Lung microvascular endothelial cell (primary cell): ENCODE measurements at regions not wholly inside any gene's neighbourhood (a gene's known extent, or its start where the extent isn't known, plus 50 kb on each side); places are given as distances from the start of the nearest gene placed in this dataset.
"Not testable (repeated sequence)": the region's sequence is repeated elsewhere in the genome, so short reads cannot be mapped to it uniquely, and the experiment has no call there.

Experiments used
- DNase-seq, 2 donors: peaks; one replicate each; pipeline versions ENCODE4 v3.0.0 to v3.0.0-alpha.2; 2010; ENCODE audit warnings: low read depth in 2 of 2

DNA sequence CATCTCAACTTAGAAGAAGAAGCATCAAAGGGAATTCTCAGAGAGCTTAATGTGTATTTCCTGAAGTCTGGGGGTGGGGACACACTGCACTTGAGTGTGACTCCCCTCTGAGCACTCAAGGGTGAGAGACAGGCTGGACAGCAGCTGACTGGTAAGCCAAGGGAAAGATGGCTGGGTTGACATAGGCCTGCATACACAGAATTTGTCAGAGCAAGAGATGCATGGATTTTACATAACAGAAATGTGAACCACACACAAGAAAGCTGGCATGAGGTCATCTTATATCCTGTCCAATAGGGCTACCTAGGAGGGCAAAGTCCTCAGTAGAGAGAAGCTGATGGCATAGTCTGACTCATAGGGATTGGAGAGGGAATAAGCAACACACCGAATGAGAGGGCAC lies 114.3 kb upstream of the EPB41L4A start:
- no peak for DNase-seq

DNA sequence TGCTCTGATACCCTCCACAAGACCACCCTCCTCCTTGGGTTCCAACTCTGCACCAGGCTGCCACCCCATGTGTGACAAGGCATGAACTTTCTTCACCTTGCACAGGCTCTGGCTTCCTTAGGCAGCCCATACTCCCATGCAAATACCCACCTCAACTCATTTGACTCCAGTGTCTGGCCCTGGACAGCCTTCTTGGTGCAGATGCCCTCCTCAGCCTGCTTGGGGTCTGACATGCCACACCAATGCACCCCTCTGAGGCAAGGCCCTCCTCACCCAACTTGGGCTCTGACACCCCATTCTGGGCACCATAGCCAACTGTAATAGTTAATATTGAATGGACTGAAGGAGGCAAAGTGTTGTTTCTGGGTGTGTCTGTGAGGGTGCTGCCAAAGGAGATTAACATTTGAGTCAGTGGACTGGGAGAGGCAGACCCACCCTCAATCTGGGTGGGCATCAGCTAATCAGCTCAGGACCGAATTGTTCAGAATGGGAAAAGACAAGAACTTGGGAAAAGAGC lies 115.0 kb upstream of the EPB41L4A start:
- no peak for DNase-seq

GRCh38 chr5:112534611-112535255 lies 115.7 kb upstream of the EPB41L4A start:
- DNase-seq, result no peak

- no peak for DNase-seq
Measured at GRCh38 chr5:112535356-112535755, 116.3 kb upstream of the EPB41L4A start.

DNA sequence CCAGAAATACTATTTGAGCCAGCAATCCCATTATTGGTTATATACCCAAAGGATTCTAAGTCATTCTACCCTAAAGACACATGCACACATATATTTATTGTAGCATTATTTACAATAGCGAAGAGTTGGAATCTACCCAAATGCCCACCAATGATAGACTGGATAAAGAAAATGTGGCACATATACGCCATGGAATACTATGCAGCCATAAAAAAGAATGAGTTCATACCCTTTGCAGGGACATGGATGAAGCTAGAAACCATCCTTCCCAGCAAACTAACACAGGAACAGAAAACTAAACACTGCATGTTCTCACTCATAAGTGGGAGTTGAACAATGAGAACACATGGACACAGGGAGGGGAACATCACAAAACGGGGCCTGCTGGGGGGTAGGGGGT lies 125.5 kb upstream of the EPB41L4A start:
- not testable (repeated sequence) for DNase-seq

DNA sequence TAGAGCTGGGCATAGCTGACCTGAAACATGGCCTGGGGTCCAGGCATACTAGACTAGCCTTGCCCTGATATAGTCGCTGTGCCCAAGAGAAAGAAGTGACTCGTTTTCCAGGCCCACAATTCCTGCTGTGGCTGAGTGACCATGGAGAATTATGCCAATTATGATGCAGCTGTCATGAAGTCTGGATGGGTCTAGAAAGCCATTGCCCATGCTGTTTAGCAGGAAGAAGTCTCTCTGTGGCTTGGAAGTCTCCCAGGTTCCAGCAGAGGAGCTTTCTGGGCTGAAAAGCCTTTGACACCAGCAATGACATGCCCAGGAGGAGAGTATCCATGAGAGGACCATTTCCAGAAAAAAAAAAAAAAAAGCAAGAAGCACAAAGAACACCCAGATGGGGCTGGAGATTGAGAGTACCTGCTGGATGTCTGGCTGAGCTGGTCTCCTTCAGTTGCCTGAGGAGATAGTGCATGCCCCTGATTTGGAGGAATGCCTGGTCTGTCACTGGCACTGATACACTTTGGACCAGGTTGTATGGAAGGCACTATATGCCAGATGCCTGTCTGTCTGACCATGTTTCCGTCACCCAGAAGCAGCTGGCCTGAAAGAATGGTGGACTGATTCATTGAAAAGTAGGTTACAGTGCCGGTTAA lies 128.0 kb upstream of the EPB41L4A start:
- no peak for DNase-seq

- DNase-seq, result peak in 1 of 2 donors; percentile 29
Measured at GRCh38 chr5:112548246-112548881, 129.3 kb upstream of the EPB41L4A start.

- no peak for DNase-seq
Measured at GRCh38 chr5:112549127-112549526, 130.1 kb upstream of the EPB41L4A start.

DNA sequence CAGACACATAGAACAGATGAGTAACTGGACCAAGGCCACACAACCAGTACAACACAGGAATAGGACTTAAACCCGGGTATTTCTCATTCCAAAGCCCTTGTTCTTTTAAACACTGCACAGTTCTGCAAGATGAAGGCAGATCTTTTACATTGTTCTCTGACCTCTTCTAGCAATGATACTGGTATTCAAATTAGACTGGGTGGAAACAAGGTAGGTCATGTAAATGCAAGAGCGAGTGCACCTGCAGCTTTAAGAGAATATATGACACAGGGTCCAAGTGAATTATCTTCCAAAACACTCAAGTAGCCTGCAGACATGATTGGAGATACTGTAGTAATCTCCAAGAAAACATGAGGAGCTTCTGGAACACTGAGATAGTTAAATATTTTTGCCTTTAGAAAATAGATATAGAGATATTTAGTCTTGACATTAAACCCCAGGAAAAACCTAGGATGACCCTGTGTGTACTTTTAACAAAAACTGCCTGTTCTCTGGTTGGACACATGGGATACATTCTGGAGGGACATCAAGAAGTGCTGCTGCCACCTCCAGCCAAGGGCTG lies 130.6 kb upstream of the EPB41L4A start:
- no peak for DNase-seq

- peak; percentile 71 to 83 for DNase-seq
Measured at GRCh38 chr5:112551419-112552032, 132.4 kb upstream of the EPB41L4A start.

DNA sequence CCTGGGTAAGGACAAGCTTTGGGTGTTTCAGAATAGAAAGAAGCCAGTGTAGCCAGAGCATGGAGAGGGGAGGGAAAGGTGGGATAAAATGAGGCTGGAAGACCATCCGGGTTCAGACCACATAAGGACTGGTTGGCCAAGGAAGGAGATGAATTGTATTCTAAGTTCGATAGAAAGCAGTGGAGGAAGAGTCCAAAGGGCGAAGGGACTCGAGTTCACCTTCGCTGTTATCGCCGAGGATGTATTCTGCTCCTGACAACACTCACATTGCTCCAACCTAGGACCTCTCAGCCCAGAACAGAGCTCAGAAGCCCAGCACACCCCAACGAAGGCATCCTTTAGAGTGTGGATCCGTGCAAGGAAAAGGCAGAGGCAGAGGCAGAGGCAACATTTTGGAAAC lies 133.1 kb upstream of the EPB41L4A start:
- no peak for DNase-seq

- no peak for DNase-seq
Measured at GRCh38 chr5:112552791-112553190, 133.7 kb upstream of the EPB41L4A start.

DNA sequence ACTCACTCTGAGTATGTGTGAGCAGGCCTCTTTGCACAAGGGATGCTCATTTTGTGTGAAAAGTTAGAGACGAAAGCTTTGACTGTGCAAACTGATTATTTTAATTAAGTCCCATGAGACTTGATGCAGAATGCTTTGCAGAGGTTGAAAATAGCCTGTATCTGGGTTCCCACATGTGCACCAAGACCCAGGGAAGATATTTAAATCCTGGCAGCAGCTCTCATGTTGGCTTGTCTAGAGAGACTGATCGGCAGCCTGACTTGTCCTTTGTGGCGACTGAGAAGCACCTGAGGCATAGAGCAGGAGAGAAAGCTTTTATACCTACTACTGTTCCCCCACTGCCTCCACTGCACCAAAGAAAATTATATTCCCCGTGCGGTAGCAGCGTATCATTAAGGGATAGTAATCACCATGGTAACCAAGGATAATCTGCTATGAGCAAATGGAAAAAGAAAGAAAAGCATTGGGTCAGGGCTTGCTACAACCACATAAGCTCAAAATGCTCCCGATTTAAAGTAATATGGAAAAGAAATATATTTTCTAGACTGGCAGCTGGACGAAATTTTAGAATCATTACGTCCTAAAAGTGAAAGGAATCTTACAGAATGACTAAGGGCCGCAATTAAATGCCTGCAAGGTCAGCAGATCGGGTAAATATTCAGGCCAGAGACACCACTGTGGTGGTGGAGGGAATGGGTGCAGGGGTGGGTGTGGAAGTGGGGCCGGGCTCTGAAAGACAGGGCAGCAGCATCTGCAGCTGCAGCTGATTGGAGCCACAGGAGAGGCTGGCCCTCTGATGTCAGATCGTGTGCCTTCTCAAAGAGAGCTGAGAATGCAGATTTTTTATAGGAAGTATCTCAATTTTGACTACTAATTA lies 135.3 kb upstream of the EPB41L4A start:
- no peak for DNase-seq

DNA sequence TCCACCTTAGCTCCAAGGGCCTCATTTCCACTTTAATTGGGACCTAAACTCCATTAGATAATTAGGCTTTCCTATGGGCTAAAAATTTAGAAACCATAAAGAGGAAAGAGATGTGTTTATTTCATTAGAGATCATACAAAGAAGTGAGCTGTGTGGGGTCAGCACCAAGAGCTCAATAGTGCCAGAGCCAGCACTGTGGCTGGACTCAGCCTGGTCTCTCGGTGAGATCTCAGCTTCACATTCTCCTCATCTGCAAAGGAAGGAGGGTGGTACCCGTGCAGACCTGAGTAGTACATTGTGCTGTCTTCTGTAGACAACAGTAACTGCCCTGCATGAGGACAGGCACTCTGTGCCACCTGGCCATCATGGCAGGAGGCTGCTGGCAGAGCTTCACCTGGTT lies 136.1 kb upstream of the EPB41L4A start:
- no peak for DNase-seq

DNA sequence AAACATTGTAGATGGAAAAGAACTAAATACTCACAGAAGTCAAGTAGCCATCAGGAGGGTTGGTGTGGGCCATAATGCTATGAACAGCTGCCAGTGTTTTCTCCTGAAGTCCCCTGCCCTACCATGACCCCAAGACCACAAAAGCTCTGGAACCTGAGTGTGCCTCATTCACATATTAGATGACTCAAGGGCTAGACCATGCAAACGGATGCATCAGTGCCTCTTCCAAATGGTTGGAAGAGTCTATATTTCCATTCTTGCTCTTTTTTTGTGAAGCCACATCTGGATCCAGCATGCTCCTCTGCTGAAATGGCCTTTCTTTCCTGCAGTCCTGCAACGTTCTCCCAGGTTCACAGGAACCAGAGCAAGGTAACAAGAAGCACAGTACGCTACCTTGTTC lies 136.6 kb upstream of the EPB41L4A start:
- no peak for DNase-seq

GRCh38 chr5:112559501-112559900 lies 140.4 kb upstream of the EPB41L4A start:
- DNase-seq, result not testable (repeated sequence)

- no peak for DNase-seq
Measured at GRCh38 chr5:112560371-112560770, 141.3 kb upstream of the EPB41L4A start.

- DNase-seq, result no peak
Measured at GRCh38 chr5:112563169-112563826, 144.2 kb upstream of the EPB41L4A start.

- DNase-seq, result no peak
Measured at GRCh38 chr5:112566251-112566650, 147.2 kb upstream of the EPB41L4A start.

DNA sequence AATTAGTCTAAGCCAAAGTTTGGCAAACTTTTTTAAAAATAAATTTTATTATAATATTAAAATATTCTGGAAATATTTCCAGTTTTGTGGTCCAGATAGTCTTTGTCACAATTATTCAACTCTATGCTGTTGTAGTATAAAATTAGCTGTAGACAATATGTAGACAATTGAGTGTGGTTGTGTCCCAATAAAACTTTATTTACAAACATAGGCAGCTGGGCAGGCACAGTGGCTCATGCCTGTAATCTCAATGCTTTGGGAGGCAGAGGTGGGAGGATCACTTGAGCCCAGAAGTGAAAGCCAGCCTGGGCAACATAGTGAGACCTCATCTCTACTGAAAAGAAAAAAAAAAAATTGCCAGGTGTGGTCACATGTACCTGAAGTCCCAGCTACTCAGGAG lies 150.5 kb upstream of the EPB41L4A start:
- no peak for DNase-seq
